ENCODE measurements at regions not wholly inside any gene's neighbourhood (a gene's known extent, or its start where the extent isn't known, plus 50 kb on each side); places are given as distances from the start of the nearest gene placed in this dataset.
"Not testable (repeated sequence)": the region's sequence is repeated elsewhere in the genome, so short reads cannot be mapped to it uniquely, and the experiment has no call there.

GRCh38 chr2:145752091-145752806 is 1232.3 kb upstream of the ZEB2 start:
- no peak for DNase-seq

GRCh38 chr2:145751629-145752028 is 1231.7 kb upstream of the ZEB2 start:
- no peak for DNase-seq

GRCh38 chr2:145751155-145751554 is 1231.2 kb upstream of the ZEB2 start:
- no peak for DNase-seq

- DNase-seq = no peak
Measured at GRCh38 chr2:145750612-145751011, 1230.7 kb upstream of the ZEB2 start.

GRCh38 chr2:145750144-145750543 is 1230.2 kb upstream of the ZEB2 start:
- DNase-seq = no peak

- DNase-seq = no peak
Measured at GRCh38 chr2:145749556-145749955, 1229.6 kb upstream of the ZEB2 start.

- DNase-seq = no peak
Measured at GRCh38 chr2:145748927-145749326, 1229.0 kb upstream of the ZEB2 start.

- no peak for DNase-seq
Measured at GRCh38 chr2:145747715-145748114, 1227.8 kb upstream of the ZEB2 start.

GRCh38 chr2:145745387-145745721 is 1225.4 kb upstream of the ZEB2 start:
- DNase-seq = not testable (repeated sequence)

GRCh38 chr2:145744541-145745386 is 1224.8 kb upstream of the ZEB2 start:
- DNase-seq = no peak

GRCh38 chr2:145743011-145743410 is 1223.1 kb upstream of the ZEB2 start:
- DNase-seq = no peak

GRCh38 chr2:145741636-145742035 is 1221.7 kb upstream of the ZEB2 start:
- no peak for DNase-seq

GRCh38 chr2:145741181-145741580 is 1221.3 kb upstream of the ZEB2 start:
- DNase-seq = no peak

- no peak for DNase-seq
Measured at GRCh38 chr2:145740302-145740701, 1220.4 kb upstream of the ZEB2 start.

GRCh38 chr2:145739681-145740080 is 1219.8 kb upstream of the ZEB2 start:
- no peak for DNase-seq

- DNase-seq = no peak
Measured at GRCh38 chr2:145736871-145737270, 1217.0 kb upstream of the ZEB2 start.

- no peak for DNase-seq
Measured at GRCh38 chr2:145731467-145731866, 1211.5 kb upstream of the ZEB2 start.

GRCh38 chr2:145729993-145730770 is 1210.3 kb upstream of the ZEB2 start:
- no peak for DNase-seq

GRCh38 chr2:145729481-145729880 is 1209.6 kb upstream of the ZEB2 start:
- no peak for DNase-seq

GRCh38 chr2:145728511-145728910 is 1208.6 kb upstream of the ZEB2 start:
- DNase-seq = no peak

- DNase-seq = no peak
Measured at GRCh38 chr2:145725876-145726275, 1206.0 kb upstream of the ZEB2 start.

GRCh38 chr2:145724311-145724898 is 1204.5 kb upstream of the ZEB2 start:
- no peak for DNase-seq

- DNase-seq = no peak
Measured at GRCh38 chr2:145723872-145724271, 1204.0 kb upstream of the ZEB2 start.
